Loucy (cell line): ENCODE measurements at regions not wholly inside any gene's neighbourhood (a gene's known extent, or its start where the extent isn't known, plus 50 kb on each side); places are given as distances from the start of the nearest gene placed in this dataset.

Experiments
- CTCF ChIP-seq: fragments of 200-600 bp; sonication (generic); conservative IDR thresholded peaks from 2 replicates; pipeline ENCODE4 v1.5.1; 2014; ENCODE audit warnings: mild to moderate bottlenecking, antibody characterized with exemption, low read length
- EZH2phosphoT487 ChIP-seq: fragments of 200-600 bp; IDR thresholded peaks from 2 replicates; pipeline ENCODE4 v1.6.1; 2018; ENCODE audit warnings: antibody characterized with exemption, mild to moderate bottlenecking, moderate library complexity, borderline replicate concordance

GRCh38 chr21:16034446-16035190, 304.8 kb downstream of the USP25 start:
- TF ChIP-seq CTCF (no peak), EZH2phosphoT487 (no peak)
